HL-60 (cell line): ENCODE measurements at regions not wholly inside any gene's neighbourhood (a gene's known extent, or its start where the extent isn't known, plus 50 kb on each side); places are given as distances from the start of the nearest gene placed in this dataset.

Source experiments
- GABPA ChIP-seq: IDR thresholded peaks from 2 replicates; pipeline ENCODE4 v1.6.1; 2012; ENCODE audit warnings: low read depth
- POLR2AphosphoS5 ChIP-seq: IDR thresholded peaks from 2 replicates; pipeline ENCODE4 v1.6.1; 2012; ENCODE audit warnings: low read depth
- SPI1 ChIP-seq: IDR thresholded peaks from 2 replicates; pipeline ENCODE4 v1.6.1; 2012; ENCODE audit warnings: low read depth, mild to moderate bottlenecking, borderline replicate concordance
- TF ChIP-seq, protein P1 (sequence below): IDR thresholded peaks from one replicate; pipeline ENCODE4 v1.5.1; 2011; ENCODE audit warnings: low read length, control low read depth, inconsistent platforms; ENCODE audit not compliant: insufficient read depth
- TF ChIP-seq, protein P2 (sequence below): IDR thresholded peaks from 2 replicates; pipeline ENCODE4 v1.6.1; 2012; ENCODE audit warnings: low read depth; ENCODE audit not compliant: insufficient replicate concordance

DNA sequence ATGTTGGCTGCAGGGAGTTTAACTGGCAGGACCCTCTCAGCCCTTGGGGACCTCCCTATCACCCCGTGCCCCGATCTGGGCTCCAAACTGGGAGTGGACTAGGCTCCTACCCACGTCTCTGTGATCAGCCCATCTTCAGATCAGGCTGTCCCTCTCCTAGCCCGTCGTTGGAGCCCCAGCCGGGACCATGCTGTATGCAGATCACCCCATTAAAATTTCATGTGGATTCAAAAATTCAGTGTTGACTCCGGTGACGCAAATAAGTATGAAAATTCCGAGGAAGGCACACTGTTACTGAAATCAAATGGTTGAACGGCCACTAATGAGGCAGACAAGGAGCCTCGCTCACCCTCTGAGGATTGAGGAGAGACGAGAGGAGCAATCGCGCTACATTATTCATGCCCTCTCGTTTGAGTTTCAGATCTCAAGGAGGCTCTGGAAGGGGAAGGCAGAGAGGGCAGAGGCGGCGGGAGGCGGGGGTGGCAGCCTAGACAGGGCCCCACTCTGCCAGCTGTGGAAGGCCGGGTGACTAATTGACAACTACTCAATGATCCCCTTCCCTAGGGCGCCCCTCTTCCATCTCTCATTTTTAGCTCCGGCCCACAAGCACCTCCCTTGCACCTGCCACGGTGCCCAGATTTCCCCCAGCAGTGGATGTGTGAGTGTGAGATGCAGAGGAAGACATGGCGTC is 255.4 kb downstream of the MIAT start:
- TF ChIP-seq, protein P1, sequence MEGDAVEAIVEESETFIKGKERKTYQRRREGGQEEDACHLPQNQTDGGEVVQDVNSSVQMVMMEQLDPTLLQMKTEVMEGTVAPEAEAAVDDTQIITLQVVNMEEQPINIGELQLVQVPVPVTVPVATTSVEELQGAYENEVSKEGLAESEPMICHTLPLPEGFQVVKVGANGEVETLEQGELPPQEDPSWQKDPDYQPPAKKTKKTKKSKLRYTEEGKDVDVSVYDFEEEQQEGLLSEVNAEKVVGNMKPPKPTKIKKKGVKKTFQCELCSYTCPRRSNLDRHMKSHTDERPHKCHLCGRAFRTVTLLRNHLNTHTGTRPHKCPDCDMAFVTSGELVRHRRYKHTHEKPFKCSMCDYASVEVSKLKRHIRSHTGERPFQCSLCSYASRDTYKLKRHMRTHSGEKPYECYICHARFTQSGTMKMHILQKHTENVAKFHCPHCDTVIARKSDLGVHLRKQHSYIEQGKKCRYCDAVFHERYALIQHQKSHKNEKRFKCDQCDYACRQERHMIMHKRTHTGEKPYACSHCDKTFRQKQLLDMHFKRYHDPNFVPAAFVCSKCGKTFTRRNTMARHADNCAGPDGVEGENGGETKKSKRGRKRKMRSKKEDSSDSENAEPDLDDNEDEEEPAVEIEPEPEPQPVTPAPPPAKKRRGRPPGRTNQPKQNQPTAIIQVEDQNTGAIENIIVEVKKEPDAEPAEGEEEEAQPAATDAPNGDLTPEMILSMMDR = no peak
- TF ChIP-seq GABPA = no peak
- TF ChIP-seq, protein P2, sequence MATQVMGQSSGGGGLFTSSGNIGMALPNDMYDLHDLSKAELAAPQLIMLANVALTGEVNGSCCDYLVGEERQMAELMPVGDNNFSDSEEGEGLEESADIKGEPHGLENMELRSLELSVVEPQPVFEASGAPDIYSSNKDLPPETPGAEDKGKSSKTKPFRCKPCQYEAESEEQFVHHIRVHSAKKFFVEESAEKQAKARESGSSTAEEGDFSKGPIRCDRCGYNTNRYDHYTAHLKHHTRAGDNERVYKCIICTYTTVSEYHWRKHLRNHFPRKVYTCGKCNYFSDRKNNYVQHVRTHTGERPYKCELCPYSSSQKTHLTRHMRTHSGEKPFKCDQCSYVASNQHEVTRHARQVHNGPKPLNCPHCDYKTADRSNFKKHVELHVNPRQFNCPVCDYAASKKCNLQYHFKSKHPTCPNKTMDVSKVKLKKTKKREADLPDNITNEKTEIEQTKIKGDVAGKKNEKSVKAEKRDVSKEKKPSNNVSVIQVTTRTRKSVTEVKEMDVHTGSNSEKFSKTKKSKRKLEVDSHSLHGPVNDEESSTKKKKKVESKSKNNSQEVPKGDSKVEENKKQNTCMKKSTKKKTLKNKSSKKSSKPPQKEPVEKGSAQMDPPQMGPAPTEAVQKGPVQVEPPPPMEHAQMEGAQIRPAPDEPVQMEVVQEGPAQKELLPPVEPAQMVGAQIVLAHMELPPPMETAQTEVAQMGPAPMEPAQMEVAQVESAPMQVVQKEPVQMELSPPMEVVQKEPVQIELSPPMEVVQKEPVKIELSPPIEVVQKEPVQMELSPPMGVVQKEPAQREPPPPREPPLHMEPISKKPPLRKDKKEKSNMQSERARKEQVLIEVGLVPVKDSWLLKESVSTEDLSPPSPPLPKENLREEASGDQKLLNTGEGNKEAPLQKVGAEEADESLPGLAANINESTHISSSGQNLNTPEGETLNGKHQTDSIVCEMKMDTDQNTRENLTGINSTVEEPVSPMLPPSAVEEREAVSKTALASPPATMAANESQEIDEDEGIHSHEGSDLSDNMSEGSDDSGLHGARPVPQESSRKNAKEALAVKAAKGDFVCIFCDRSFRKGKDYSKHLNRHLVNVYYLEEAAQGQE = no peak
- TF ChIP-seq POLR2AphosphoS5 = no peak
- TF ChIP-seq SPI1 = no peak
